Activated CD8-positive, alpha-beta memory T cell treated with anti-CD3 and anti-CD28 coated beads, Interleukin-2, amount 10 ng/mL, durations not matched to agents 7 days and 5 days (primary cell): ENCODE measurements at regions not wholly inside any gene's neighbourhood (a gene's known extent, or its start where the extent isn't known, plus 50 kb on each side); places are given as distances from the start of the nearest gene placed in this dataset.
"Not testable (repeated sequence)": the region's sequence is repeated elsewhere in the genome, so short reads cannot be mapped to it uniquely, and the experiment has no call there.

Experiments
- ATAC-seq: fragments of 150-1000 bp; cut with Tn5 transposase; one replicate; pipeline ENCODE4 v1.10.0; 2021; ENCODE audit warnings: moderate library complexity
- CTCF ChIA-PET: fragments of 350-600 bp; sonication (Branson Sonifier 250); formaldehyde crosslinking; loops from one replicate; lab custom pipeline; 2021; ENCODE audit warnings: antibody characterized with exemption; lab: Charles Lee
- DNase-seq: peaks from one replicate; pipeline ENCODE4 v3.0.0-alpha.2; 2020
- H3K27ac Mint-ChIP-seq: one replicate; pipeline ENCODE4 v1.8.0; 2021; ENCODE audit warnings: mild to moderate bottlenecking, mixed read lengths
- H3K27me3 Mint-ChIP-seq: one replicate; pipeline ENCODE4 v1.8.0; 2021; ENCODE audit warnings: mixed read lengths
- H3K36me3 Mint-ChIP-seq: one replicate; pipeline ENCODE4 v1.8.0; 2021; ENCODE audit warnings: mild to moderate bottlenecking, mixed read lengths
- H3K4me1 Mint-ChIP-seq: one replicate; pipeline ENCODE4 v1.8.0; 2021; ENCODE audit warnings: mixed read lengths
- H3K4me3 Mint-ChIP-seq: one replicate; pipeline ENCODE4 v1.8.0; 2021; ENCODE audit warnings: mild to moderate bottlenecking, moderate library complexity, mixed read lengths
- H3K9me3 Mint-ChIP-seq: one replicate; pipeline ENCODE4 v1.8.0; 2022; ENCODE audit warnings: low read depth, mixed read lengths

- H3K4me1 Mint-ChIP-seq, ATAC-seq, H3K4me3 Mint-ChIP-seq, H3K36me3 Mint-ChIP-seq, H3K27me3 Mint-ChIP-seq, DNase-seq, CTCF ChIA-PET, H3K27ac Mint-ChIP-seq: not testable (repeated sequence)
- peaks cover 15% of the 10 kb centered on the region for H3K9me3 Mint-ChIP-seq
Observed at GRCh38 chr21:16464211-16464889, 734.6 kb downstream of the USP25 start.

DNA sequence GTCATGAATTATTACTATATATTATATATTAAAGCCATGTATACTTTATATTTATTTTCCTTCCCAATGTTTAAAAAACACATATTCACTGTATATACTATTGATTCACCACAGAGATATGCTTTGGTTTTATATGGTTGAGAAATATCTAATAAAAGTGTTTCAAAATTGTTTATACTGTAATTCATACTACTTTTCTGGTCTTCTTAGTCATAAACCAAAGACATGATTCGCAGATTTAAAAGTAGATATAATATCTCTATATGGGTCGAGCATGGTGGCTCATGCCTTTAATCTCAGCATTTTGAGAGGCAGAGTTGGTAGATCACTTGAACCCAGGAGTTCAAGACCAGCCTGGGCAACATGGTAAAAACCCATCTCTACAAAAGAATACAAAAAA, 738.4 kb downstream of the USP25 start:
- no peak for DNase-seq
- Mint-ChIP-seq H3K9me3 (peaks cover 10% of the 10 kb centered on the region), H3K27ac (no peak overlapping the region), H3K4me1 (no peaks in the 10 kb centered on the region), H3K4me3 (no peak overlapping the region), H3K27me3 (no peaks in the 10 kb centered on the region), H3K36me3 (no peaks in the 10 kb centered on the region)
- CTCF ChIA-PET: no interaction called here
- no peak for ATAC-seq

DNA sequence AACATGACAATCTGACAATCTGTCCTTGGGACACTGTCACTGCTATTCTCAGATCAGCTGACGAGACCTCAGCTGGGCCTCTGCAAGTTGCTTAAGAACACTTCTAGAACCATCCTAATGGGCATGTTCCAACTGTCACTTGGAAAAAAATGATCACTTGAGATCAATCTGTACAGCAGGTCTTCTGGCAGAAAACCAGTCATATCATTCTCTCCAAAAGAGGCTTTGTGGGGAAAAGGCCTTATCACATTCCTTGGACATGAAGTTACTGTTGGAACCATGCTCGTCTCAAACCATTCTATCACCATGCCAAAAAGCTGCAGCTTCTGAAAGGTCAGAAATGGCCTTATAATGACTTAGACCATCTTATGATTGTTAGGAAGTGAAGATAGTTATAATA, 744.2 kb downstream of the USP25 start:
- DNase-seq (no peak), ATAC-seq (no peak)
- Mint-ChIP-seq H3K27me3 (no peaks in the 10 kb centered on the region), H3K27ac (no peak overlapping the region), H3K9me3 (peaks cover 6% of the 10 kb centered on the region), H3K4me3 (no peak overlapping the region), H3K36me3 (no peaks in the 10 kb centered on the region), H3K4me1 (no peaks in the 10 kb centered on the region)
- CTCF ChIA-PET: no interaction called here

DNA sequence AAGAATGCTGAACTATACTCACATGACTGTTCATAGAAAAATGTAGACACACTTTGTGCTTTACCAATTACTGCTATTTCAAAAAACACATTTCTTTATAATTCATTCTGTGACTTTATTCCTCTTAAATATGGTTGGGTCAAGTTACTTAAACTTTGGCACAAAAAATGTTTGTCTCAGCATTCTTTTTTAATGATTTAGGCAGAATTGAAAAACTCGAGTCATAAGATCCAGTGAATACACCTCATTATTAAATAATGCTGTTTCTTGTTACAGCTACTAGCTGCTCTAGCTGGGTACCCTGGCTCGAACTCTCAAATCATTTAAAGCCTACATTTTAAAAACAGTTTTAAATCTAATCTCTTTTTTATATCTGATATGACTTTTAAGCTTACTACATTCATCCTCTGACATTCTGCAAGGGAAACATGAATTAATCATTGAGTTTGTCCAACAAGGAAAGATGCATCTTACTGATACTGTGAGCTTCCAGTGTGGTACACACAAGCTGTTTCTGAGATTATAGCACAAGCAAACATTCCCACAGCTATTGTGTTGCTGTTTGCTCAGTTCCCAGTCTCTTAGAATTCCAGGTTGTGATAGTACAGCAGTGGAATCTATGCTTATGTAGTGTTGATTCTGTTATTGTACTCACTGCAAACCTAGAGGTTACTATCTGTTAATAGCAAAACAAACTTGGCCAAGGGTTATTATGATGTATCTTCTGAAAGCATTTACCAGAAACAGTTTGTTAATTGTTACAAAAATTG, 746.5 kb downstream of the USP25 start:
- CTCF ChIA-PET: no interaction called here
- no peak for DNase-seq
- ATAC-seq: no peak
- Mint-ChIP-seq H3K36me3 (no peaks in the 10 kb centered on the region), H3K4me1 (no peaks in the 10 kb centered on the region), H3K9me3 (peaks cover 9% of the 10 kb centered on the region), H3K4me3 (no peak overlapping the region), H3K27me3 (no peaks in the 10 kb centered on the region), H3K27ac (no peak overlapping the region)

GRCh38 chr21:16488042-16488441, 758.3 kb downstream of the USP25 start:
- Mint-ChIP-seq H3K27me3 (no peaks in the 10 kb centered on the region), H3K27ac (no peak overlapping the region), H3K4me3 (no peak overlapping the region), H3K36me3 (no peaks in the 10 kb centered on the region), H3K4me1 (no peaks in the 10 kb centered on the region), H3K9me3 (peaks cover 3% of the 10 kb centered on the region)
- DNase-seq (no peak), ATAC-seq (no peak)
- CTCF ChIA-PET: no interaction called here

- ATAC-seq: no peak
Observed at GRCh38 chr21:16492356-16492755, 762.6 kb downstream of the USP25 start.

GRCh38 chr21:16492892-16493291, 763.1 kb downstream of the USP25 start:
- Mint-ChIP-seq H3K4me1 (no peaks in the 10 kb centered on the region), H3K9me3 (peaks cover 7% of the 10 kb centered on the region), H3K36me3 (no peaks in the 10 kb centered on the region), H3K4me3 (no peak overlapping the region), H3K27me3 (no peaks in the 10 kb centered on the region), H3K27ac (no peak overlapping the region)
- ATAC-seq: no peak
- CTCF ChIA-PET: no interaction called here
- DNase-seq: no peak

More at GRCh38 chr21:16492356-16492755, 762.6 kb downstream of the USP25 start:
- no peak for DNase-seq
- Mint-ChIP-seq H3K36me3 (no peaks in the 10 kb centered on the region), H3K4me3 (no peak overlapping the region), H3K27ac (no peak overlapping the region), H3K9me3 (peaks cover 4% of the 10 kb centered on the region), H3K27me3 (no peaks in the 10 kb centered on the region), H3K4me1 (no peaks in the 10 kb centered on the region)
- CTCF ChIA-PET: no interaction called here

GRCh38 chr21:16496609-16497008, 766.8 kb downstream of the USP25 start:
- CTCF ChIA-PET: no interaction called here
- Mint-ChIP-seq H3K4me3 (no peak overlapping the region), H3K4me1 (no peaks in the 10 kb centered on the region), H3K36me3 (no peaks in the 10 kb centered on the region), H3K27ac (no peak overlapping the region), H3K9me3 (peaks cover 7% of the 10 kb centered on the region), H3K27me3 (no peaks in the 10 kb centered on the region)
- DNase-seq (no peak), ATAC-seq (no peak)

DNA sequence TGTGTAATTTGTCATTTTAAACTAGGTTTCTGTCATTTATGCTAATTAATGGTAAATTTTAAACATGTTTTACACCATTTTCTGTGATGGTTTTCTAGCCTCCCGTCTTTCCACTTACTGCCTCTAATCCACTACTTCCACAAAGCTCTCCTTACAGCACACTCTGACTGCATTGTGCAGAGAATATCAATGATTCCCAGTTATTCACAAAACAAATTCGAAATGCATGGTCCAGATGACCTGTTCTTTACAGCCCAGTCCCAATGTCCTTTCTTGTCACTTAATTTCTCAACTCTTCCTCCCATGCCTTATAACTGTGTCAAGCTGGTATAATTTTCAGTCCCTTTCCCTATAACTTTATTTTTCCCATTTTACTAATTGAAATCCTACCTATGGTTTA, 770.5 kb downstream of the USP25 start:
- CTCF ChIA-PET: no interaction called here

DNA sequence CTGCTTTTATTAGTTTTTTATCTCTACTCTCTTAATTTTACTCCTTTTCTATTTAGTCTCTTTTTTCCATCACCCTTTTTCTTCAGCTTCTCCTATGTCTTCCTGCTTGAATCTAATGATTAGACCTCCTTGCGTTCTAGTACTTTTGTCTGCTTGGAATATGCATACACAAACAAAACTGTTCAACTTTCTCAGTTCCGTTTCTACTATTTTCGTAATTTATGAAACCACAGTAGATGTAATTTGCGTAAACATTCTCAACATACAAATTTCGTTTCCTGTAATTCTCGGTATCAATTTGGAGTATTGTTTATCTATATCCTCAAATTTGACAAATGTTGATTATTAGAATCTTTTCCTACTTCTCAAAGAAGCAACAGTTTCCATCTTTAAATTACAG, 772.5 kb downstream of the USP25 start:
- H3K36me3 Mint-ChIP-seq: no peaks in the 10 kb centered on the region
- H3K9me3 Mint-ChIP-seq: peaks cover 9% of the 10 kb centered on the region
- H3K27me3 Mint-ChIP-seq: no peaks in the 10 kb centered on the region
- DNase-seq (no peak), ATAC-seq (no peak)
- no peaks in the 10 kb centered on the region for H3K4me1 Mint-ChIP-seq
- H3K27ac Mint-ChIP-seq: no peak overlapping the region
- no peak overlapping the region for H3K4me3 Mint-ChIP-seq
- CTCF ChIA-PET: no interaction called here

More for the DNA sequence above, 770.5 kb downstream of the USP25 start:
- Mint-ChIP-seq H3K4me1 (no peaks in the 10 kb centered on the region), H3K27me3 (no peaks in the 10 kb centered on the region), H3K27ac (no peak overlapping the region), H3K9me3 (peaks cover 11% of the 10 kb centered on the region), H3K36me3 (no peaks in the 10 kb centered on the region), H3K4me3 (no peak overlapping the region)
- DNase-seq: no peak
- no peak for ATAC-seq

- DNase-seq (no peak), ATAC-seq (no peak)
- Mint-ChIP-seq H3K36me3 (no peaks in the 10 kb centered on the region), H3K9me3 (peaks cover 5% of the 10 kb centered on the region), H3K27ac (no peak overlapping the region), H3K27me3 (no peaks in the 10 kb centered on the region), H3K4me1 (no peaks in the 10 kb centered on the region), H3K4me3 (no peak overlapping the region)
- CTCF ChIA-PET: no interaction called here
Observed at GRCh38 chr21:16502897-16503296, 773.1 kb downstream of the USP25 start.

- Mint-ChIP-seq H3K36me3 (no peaks in the 10 kb centered on the region), H3K4me3 (no peak overlapping the region), H3K27me3 (no peaks in the 10 kb centered on the region), H3K27ac (no peak overlapping the region), H3K4me1 (no peaks in the 10 kb centered on the region), H3K9me3 (peaks cover 8% of the 10 kb centered on the region)
- DNase-seq (no peak), ATAC-seq (no peak)
- CTCF ChIA-PET: no interaction called here
Observed at GRCh38 chr21:16504281-16504680, 774.5 kb downstream of the USP25 start.

DNA sequence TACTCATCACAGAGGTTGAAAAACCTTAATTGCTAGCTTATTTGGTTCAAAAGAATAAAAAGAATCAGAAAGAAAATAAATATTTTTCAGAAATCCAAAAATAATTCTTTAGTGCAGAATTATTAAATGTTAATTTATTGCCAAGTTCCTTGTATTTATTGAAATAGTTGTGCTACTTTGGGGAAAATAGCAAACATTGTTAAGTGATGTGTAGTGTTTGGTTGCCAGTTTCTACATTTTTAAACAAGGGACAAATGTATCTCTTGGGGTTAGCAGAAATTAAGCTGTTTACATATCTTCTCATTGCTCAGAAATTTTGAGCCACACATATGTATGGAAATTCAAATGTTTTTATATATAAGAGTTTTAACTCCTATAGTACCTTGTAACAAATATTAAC, 775.0 kb downstream of the USP25 start:
- H3K4me3 Mint-ChIP-seq: no peak overlapping the region
- no peaks in the 10 kb centered on the region for H3K36me3 Mint-ChIP-seq

DNA sequence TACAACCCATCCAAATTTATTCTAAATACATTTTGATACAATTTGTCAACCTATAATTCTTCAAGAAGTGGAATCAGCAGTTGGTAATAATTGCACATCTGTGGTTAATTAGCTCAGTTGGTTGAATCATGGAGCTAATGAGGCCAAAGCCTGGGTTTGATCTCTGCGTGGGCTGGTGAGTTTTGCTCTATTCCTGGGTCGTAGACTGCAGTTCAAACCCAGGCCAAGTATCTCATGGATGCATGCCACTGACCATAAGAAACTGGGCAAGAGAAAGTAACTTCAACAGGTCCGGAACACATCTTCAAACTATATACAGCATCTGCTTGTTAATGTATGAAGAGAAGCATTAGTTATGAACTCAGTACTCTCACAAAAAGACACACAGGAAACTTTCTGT, 779.7 kb downstream of the USP25 start:
- no peak overlapping the region for H3K4me3 Mint-ChIP-seq
- H3K27ac Mint-ChIP-seq: no peak overlapping the region
- CTCF ChIA-PET: no interaction called here
- H3K36me3 Mint-ChIP-seq: no peaks in the 10 kb centered on the region
- no peaks in the 10 kb centered on the region for H3K4me1 Mint-ChIP-seq
- peaks cover 7% of the 10 kb centered on the region for H3K9me3 Mint-ChIP-seq
- H3K27me3 Mint-ChIP-seq: no peaks in the 10 kb centered on the region
- ATAC-seq (no peak), DNase-seq (no peak)

More for the DNA sequence above, 775.0 kb downstream of the USP25 start:
- CTCF ChIA-PET: no interaction called here
- no peak for ATAC-seq
- Mint-ChIP-seq H3K4me1 (no peaks in the 10 kb centered on the region), H3K27ac (no peak overlapping the region), H3K27me3 (no peaks in the 10 kb centered on the region), H3K9me3 (peaks cover 8% of the 10 kb centered on the region)
- no peak for DNase-seq
